Activated T-cell treated with anti-CD3 and anti-CD28 coated beads, Interleukin-2, amount 50 U/mL, for 72 hours (primary cell): ENCODE measurements at regions not wholly inside any gene's neighbourhood (a gene's known extent, or its start where the extent isn't known, plus 50 kb on each side); places are given as distances from the start of the nearest gene placed in this dataset.
"Not testable (repeated sequence)": the region's sequence is repeated elsewhere in the genome, so short reads cannot be mapped to it uniquely, and the experiment has no call there.

ENCODE experiments used
- ATAC-seq, 2 donors: fragments of 150-1000 bp; cut with Tn5 transposase; replicated peaks in 1 of 2; 2 replicates each; pipeline ENCODE4 v1.10.0; 2021; ENCODE audit warnings: moderate library complexity in 2 of 2, mild to moderate bottlenecking in 1 of 2
- DNase-seq, 2 donors: peaks; one replicate each; pipeline ENCODE4 v3.0.0; 2021 to 2022; ENCODE audit warnings: mixed read lengths in 1 of 2
- H3K27ac Mint-ChIP-seq: one replicate; pipeline ENCODE4 v1.8.0; 2022; ENCODE audit warnings: mild to moderate bottlenecking, moderate library complexity, mixed read lengths
- H3K27me3 Mint-ChIP-seq: one replicate; pipeline ENCODE4 v1.8.0; 2022; ENCODE audit warnings: low read depth, mixed read lengths
- H3K36me3 Mint-ChIP-seq, 2 donors: one replicate each; pipeline ENCODE4 v1.8.0; 2022; ENCODE audit warnings: mixed read lengths in 2 of 2, mild to moderate bottlenecking in 1 of 2; ENCODE audit not compliant: insufficient read depth in 2 of 2
- H3K4me1 Mint-ChIP-seq: one replicate; pipeline ENCODE4 v1.8.0; 2022; ENCODE audit warnings: low read depth, mixed read lengths
- H3K4me3 Mint-ChIP-seq, 2 donors: one replicate each; pipeline ENCODE4 v1.8.0; 2022; ENCODE audit warnings: mild to moderate bottlenecking in 2 of 2, mixed read lengths in 2 of 2, moderate library complexity in 2 of 2
- H3K9me3 Mint-ChIP-seq, 2 donors: one replicate each; pipeline ENCODE4 v1.8.0; 2022; ENCODE audit warnings: mixed read lengths in 2 of 2

GRCh38 chr3:139231555-139232281, 112.1 kb upstream of the MRPS22 start:
- H3K4me1 Mint-ChIP-seq, result no peaks in the 10 kb centered on the region
- no peak for ATAC-seq

GRCh38 chr3:139232341-139232740, 111.5 kb upstream of the MRPS22 start:
- not testable (repeated sequence) for ATAC-seq, H3K27ac Mint-ChIP-seq, DNase-seq, H3K36me3 Mint-ChIP-seq, H3K4me3 Mint-ChIP-seq, H3K4me1 Mint-ChIP-seq, H3K27me3 Mint-ChIP-seq, H3K9me3 Mint-ChIP-seq

More at GRCh38 chr3:139231555-139232281, 112.1 kb upstream of the MRPS22 start:
- no peak for DNase-seq
- Mint-ChIP-seq H3K27me3 (no peaks in the 10 kb centered on the region), H3K9me3 (no peaks in the 10 kb centered on the region), H3K27ac (no peak overlapping the region), H3K36me3 (no peaks in the 10 kb centered on the region), H3K4me3 (no peak overlapping the region)

- ATAC-seq (no peak), DNase-seq (no peak)
- H3K4me1 Mint-ChIP-seq, result no peaks in the 10 kb centered on the region
- no peaks in the 10 kb centered on the region for H3K9me3 Mint-ChIP-seq
- H3K36me3 Mint-ChIP-seq, result no peaks in the 10 kb centered on the region
- no peak overlapping the region for H3K27ac Mint-ChIP-seq
- H3K27me3 Mint-ChIP-seq, result peaks cover 11% of the 10 kb centered on the region
- no peak overlapping the region for H3K4me3 Mint-ChIP-seq
Measured at GRCh38 chr3:139234491-139234890, 109.3 kb upstream of the MRPS22 start.

- H3K4me3 Mint-ChIP-seq, result no peak overlapping the region
- H3K36me3 Mint-ChIP-seq, result no peaks in the 10 kb centered on the region
- no peak for DNase-seq
- H3K27me3 Mint-ChIP-seq, result peaks cover 12% of the 10 kb centered on the region
- H3K27ac Mint-ChIP-seq, result no peak overlapping the region
- ATAC-seq, result no peak
- no peaks in the 10 kb centered on the region for H3K9me3 Mint-ChIP-seq
- H3K4me1 Mint-ChIP-seq, result no peaks in the 10 kb centered on the region
Measured at GRCh38 chr3:139235192-139235591, 108.6 kb upstream of the MRPS22 start.

- Mint-ChIP-seq H3K27ac (no peak overlapping the region), H3K27me3 (peaks cover 12% of the 10 kb centered on the region), H3K4me3 (no peak overlapping the region), H3K4me1 (no peaks in the 10 kb centered on the region), H3K9me3 (no peaks in the 10 kb centered on the region), H3K36me3 (no peaks in the 10 kb centered on the region)
- DNase-seq (no peak), ATAC-seq (no peak)
Measured at GRCh38 chr3:139236336-139236735, 107.5 kb upstream of the MRPS22 start.

GRCh38 chr3:139238281-139239030, 105.4 kb upstream of the MRPS22 start:
- H3K9me3 Mint-ChIP-seq, result no peaks in the 10 kb centered on the region
- ATAC-seq (no peak), DNase-seq (no peak)
- H3K4me3 Mint-ChIP-seq, result no peak overlapping the region
- no peak overlapping the region for H3K27ac Mint-ChIP-seq
- H3K36me3 Mint-ChIP-seq, result no peaks in the 10 kb centered on the region
- H3K27me3 Mint-ChIP-seq, result peaks cover 12% of the 10 kb centered on the region
- no peaks in the 10 kb centered on the region for H3K4me1 Mint-ChIP-seq

- Mint-ChIP-seq H3K36me3 (no peaks in the 10 kb centered on the region), H3K27me3 (peaks cover 17% of the 10 kb centered on the region)
- no peak for DNase-seq
Measured at GRCh38 chr3:139239550-139239949, 104.3 kb upstream of the MRPS22 start.

GRCh38 chr3:139241783-139242182, 102.0 kb upstream of the MRPS22 start:
- DNase-seq (no peak), ATAC-seq (no peak)
- H3K4me3 Mint-ChIP-seq, result no peak overlapping the region
- H3K27me3 Mint-ChIP-seq, result peaks cover 19% of the 10 kb centered on the region
- H3K9me3 Mint-ChIP-seq, result no peaks in the 10 kb centered on the region
- H3K4me1 Mint-ChIP-seq, result no peaks in the 10 kb centered on the region
- H3K36me3 Mint-ChIP-seq, result no peaks in the 10 kb centered on the region
- no peak overlapping the region for H3K27ac Mint-ChIP-seq

More at GRCh38 chr3:139239550-139239949, 104.3 kb upstream of the MRPS22 start:
- ATAC-seq, result no peak
- Mint-ChIP-seq H3K4me3 (no peak overlapping the region), H3K9me3 (no peaks in the 10 kb centered on the region), H3K27ac (no peak overlapping the region), H3K4me1 (no peaks in the 10 kb centered on the region)

- Mint-ChIP-seq H3K4me3 (no peak overlapping the region), H3K27ac (no peak overlapping the region), H3K9me3 (no peaks in the 10 kb centered on the region), H3K36me3 (no peaks in the 10 kb centered on the region), H3K4me1 (no peaks in the 10 kb centered on the region), H3K27me3 (peaks cover 25% of the 10 kb centered on the region)
- DNase-seq, result no peak
- ATAC-seq, result no peak
Measured at GRCh38 chr3:139243710-139244109, 100.1 kb upstream of the MRPS22 start.

GRCh38 chr3:139248593-139249255, 95.1 kb upstream of the MRPS22 start:
- Mint-ChIP-seq H3K4me1 (no peaks in the 10 kb centered on the region), H3K27ac (no peak overlapping the region), H3K36me3 (no peaks in the 10 kb centered on the region), H3K9me3 (no peaks in the 10 kb centered on the region), H3K4me3 (no peak overlapping the region), H3K27me3 (peaks cover 30% of the 10 kb centered on the region)
- ATAC-seq (no peak), DNase-seq (no peak)

GRCh38 chr3:139251529-139251928, 92.3 kb upstream of the MRPS22 start:
- Mint-ChIP-seq H3K36me3 (no peaks in the 10 kb centered on the region), H3K4me1 (no peaks in the 10 kb centered on the region), H3K4me3 (no peak overlapping the region), H3K9me3 (no peaks in the 10 kb centered on the region), H3K27me3 (peaks cover 31% of the 10 kb centered on the region), H3K27ac (no peak overlapping the region)
- ATAC-seq, result no peak
- DNase-seq, result no peak

GRCh38 chr3:139252719-139253118, 91.1 kb upstream of the MRPS22 start:
- Mint-ChIP-seq H3K4me3 (no peak overlapping the region), H3K27me3 (peaks cover 31% of the 10 kb centered on the region), H3K27ac (no peak overlapping the region), H3K36me3 (no peaks in the 10 kb centered on the region), H3K9me3 (no peaks in the 10 kb centered on the region), H3K4me1 (no peaks in the 10 kb centered on the region)
- ATAC-seq, result no peak
- DNase-seq, result no peak

- no peak overlapping the region for H3K4me3 Mint-ChIP-seq
- peaks cover 21% of the 10 kb centered on the region for H3K27me3 Mint-ChIP-seq
- H3K9me3 Mint-ChIP-seq, result no peaks in the 10 kb centered on the region
- DNase-seq, result no peak
- H3K27ac Mint-ChIP-seq, result no peak overlapping the region
- no peak for ATAC-seq
- H3K36me3 Mint-ChIP-seq, result no peaks in the 10 kb centered on the region
- H3K4me1 Mint-ChIP-seq, result no peaks in the 10 kb centered on the region
Measured at GRCh38 chr3:139258276-139258675, 85.5 kb upstream of the MRPS22 start.
